ENCODE measurements at regions not wholly inside any gene's neighbourhood (a gene's known extent, or its start where the extent isn't known, plus 50 kb on each side); places are given as distances from the start of the nearest gene placed in this dataset.

GRCh38 chr2:5459041-5459440 lies 233.1 kb upstream of the SOX11 start:
- H3K27ac ChIP-seq = no peak overlapping the region
- TF ChIP-seq, protein P1, sequence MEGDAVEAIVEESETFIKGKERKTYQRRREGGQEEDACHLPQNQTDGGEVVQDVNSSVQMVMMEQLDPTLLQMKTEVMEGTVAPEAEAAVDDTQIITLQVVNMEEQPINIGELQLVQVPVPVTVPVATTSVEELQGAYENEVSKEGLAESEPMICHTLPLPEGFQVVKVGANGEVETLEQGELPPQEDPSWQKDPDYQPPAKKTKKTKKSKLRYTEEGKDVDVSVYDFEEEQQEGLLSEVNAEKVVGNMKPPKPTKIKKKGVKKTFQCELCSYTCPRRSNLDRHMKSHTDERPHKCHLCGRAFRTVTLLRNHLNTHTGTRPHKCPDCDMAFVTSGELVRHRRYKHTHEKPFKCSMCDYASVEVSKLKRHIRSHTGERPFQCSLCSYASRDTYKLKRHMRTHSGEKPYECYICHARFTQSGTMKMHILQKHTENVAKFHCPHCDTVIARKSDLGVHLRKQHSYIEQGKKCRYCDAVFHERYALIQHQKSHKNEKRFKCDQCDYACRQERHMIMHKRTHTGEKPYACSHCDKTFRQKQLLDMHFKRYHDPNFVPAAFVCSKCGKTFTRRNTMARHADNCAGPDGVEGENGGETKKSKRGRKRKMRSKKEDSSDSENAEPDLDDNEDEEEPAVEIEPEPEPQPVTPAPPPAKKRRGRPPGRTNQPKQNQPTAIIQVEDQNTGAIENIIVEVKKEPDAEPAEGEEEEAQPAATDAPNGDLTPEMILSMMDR (conservative IDR thresholded peaks at IDR 0.05) = no peak
- TF ChIP-seq ZFX (IDR thresholded peaks at IDR 0.05) = no peak

- TF ChIP-seq ZFX (IDR thresholded peaks at IDR 0.05) = no peak
- TF ChIP-seq, protein P1 (conservative IDR thresholded peaks at IDR 0.05) = no peak
- H3K27ac ChIP-seq = no peak overlapping the region
These were observed 227.5 kb upstream of the SOX11 start for GRCh38 chr2:5464657-5465056.

DNA sequence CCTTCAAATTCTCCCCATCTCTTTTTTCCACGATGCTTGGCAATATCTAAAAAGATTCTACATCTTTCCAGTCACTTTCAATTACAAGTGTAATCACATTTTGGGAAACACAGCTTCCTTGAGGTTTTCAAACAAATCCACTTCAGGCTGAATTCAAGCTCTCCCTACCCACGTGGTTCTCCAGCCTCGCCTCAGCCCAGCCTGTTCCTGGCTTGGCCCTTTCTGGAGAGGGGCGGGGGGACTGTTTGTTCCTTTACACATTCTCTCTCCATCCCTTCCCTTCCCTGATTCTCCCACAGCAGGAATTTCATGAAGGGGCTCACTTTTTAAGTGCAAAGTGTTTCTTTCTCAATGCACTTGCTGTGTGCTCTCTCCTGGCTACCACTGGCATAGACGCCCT lies 226.3 kb upstream of the SOX11 start:
- TF ChIP-seq, protein P1 (conservative IDR thresholded peaks at IDR 0.05) = no peak
- no peak for TF ChIP-seq ZFX (IDR thresholded peaks at IDR 0.05)
- H3K27ac ChIP-seq = no peak overlapping the region

DNA sequence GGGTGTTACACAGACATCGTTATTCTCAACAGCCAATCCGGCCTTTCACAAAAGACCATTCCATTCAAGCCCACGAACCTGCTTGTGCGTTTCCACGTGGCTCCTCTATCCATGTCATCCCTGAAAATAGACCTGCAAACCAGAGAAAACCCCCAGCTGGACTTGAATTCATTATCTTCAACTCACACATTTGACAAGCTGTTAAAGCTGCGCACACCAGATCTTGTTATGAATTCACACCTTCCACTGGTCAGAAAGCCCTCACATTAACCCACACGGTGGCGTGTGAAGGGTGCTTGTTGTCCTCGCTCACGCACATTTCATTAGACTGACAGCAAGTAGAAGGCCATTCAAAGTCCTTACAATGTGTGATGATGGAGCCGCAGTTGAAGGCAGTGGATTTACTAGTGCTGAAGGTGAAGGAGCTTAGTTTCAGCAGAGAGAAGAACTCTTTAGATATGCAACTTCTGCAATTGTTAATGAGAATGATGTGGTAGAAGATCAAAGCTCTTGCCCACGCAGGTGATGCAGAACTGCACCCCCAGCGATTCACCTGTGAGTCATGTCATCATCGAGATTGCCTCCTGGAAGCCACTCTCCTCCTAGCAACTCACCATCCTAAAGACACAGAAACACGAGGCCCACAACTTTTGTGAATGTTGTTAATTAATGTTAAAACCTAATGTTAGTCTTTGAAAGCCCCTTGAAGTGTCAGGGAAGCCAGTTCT lies 224.8 kb upstream of the SOX11 start:
- no peak for TF ChIP-seq ZFX (IDR thresholded peaks at IDR 0.05)
- TF ChIP-seq, protein P1 (conservative IDR thresholded peaks at IDR 0.05) = no peak

DNA sequence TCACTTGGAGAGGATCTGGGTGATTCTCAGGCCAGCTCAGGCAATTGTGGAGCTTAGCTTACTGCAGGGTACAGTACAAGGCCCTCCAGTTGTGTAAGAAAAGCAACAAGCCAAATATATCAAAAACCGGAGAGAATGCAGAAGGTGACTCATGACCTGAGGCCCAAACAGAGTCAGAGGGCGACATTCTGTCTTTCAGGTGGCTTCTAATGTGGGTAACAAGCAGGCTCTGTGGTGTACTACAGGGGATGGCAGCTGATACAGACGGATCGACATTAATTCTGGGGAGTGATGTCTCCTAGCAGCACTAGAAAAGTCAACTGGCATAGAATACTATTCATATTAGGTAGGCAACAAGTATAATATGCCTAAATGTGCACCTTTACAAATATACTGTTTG lies 219.5 kb upstream of the SOX11 start:
- TF ChIP-seq, protein P1 (conservative IDR thresholded peaks at IDR 0.05) = no peak
- TF ChIP-seq ZFX (IDR thresholded peaks at IDR 0.05) = no peak

More for the DNA sequence above, 224.8 kb upstream of the SOX11 start:
- H3K27ac ChIP-seq = no peak overlapping the region

DNA sequence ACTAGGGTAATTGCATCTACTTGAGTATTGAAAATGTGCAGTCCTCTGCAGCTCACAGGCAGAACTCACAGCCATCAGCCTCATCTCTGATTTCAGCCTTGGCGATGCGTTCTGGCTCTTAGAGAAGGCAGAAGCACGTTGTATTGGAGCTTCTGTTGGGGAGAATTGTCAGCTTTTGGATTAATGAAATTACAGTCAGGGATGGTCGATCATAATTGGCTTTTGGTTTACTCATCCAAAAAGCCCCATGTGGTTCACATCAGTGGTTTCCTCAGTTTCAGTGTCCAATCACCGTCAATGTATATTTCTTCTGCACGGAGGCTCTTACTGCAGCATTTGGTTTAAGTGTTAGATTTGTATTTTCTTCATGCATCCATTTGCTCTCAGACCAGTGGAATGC lies 218.5 kb upstream of the SOX11 start:
- no peak for TF ChIP-seq ZFX (IDR thresholded peaks at IDR 0.05)
- TF ChIP-seq, protein P1 (conservative IDR thresholded peaks at IDR 0.05) = no peak

More for the DNA sequence above, 219.5 kb upstream of the SOX11 start:
- H3K27ac ChIP-seq = no peak overlapping the region

DNA sequence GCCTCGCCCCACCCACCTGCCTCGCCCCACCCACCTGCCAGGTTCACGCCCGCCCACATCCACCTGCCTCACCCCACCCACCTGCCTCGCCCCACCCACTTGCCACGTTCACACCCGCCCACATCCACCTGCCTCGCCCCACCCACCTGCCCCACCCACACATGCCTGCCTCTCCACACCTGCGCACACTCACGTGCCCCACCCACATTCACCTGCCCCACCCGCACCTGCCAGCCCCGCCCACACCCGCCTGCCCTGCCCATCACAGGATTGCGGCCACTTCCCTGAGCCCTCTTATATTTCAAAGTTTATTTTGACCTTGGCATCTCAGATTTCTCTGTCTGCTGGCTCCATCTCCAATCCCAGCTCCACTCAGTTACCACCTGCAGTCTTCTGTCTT lies 217.5 kb upstream of the SOX11 start:
- no peak overlapping the region for H3K27ac ChIP-seq
- TF ChIP-seq ZFX (IDR thresholded peaks at IDR 0.05) = no peak
- TF ChIP-seq, protein P1 (conservative IDR thresholded peaks at IDR 0.05) = no peak

More for the DNA sequence above, 218.5 kb upstream of the SOX11 start:
- H3K27ac ChIP-seq = no peak overlapping the region

Data from C4-2B (cell line).